ENCODE measurements at regions not wholly inside any gene's neighbourhood (a gene's known extent, or its start where the extent isn't known, plus 50 kb on each side); places are given as distances from the start of the nearest gene placed in this dataset.

GRCh38 chr3:73846951-73847350, 222.2 kb upstream of the PDZRN3 start:
- no peak for TF ChIP-seq TAF1 (IDR thresholded peaks at IDR 0.05; ENCODE audit: low read depth)
- no peak for TF ChIP-seq RAD21 (IDR thresholded peaks at IDR 0.05; ENCODE audit: low read depth)

All from Ishikawa (cell line).